Neural cell (in vitro differentiated cells): ENCODE measurements at regions not wholly inside any gene's neighbourhood (a gene's known extent, or its start where the extent isn't known, plus 50 kb on each side); places are given as distances from the start of the nearest gene placed in this dataset.

Experiments used
- H2AFZ ChIP-seq: fragments of 200-600, 300-800 bp; sonication (generic), shearing (Covaris generic); 2 replicates; pipeline ENCODE4 v1.6.0; 2014; ENCODE audit warnings: low read depth, mild to moderate bottlenecking, antibody characterized with exemption, low read length, moderate library complexity
- H3F3A ChIP-seq: fragments of 200-600 bp; shearing (Covaris generic); 2 replicates; pipeline ENCODE4 v1.6.1; 2016; ENCODE audit warnings: mild to moderate bottlenecking, moderate library complexity, mixed read lengths, antibody characterized with exemption, low read length; ENCODE audit not compliant: insufficient read depth, poor library complexity, severe bottlenecking
- H3K27ac ChIP-seq: fragments of 200-600, 300-800 bp; sonication (generic), shearing (Covaris generic); 2 replicates; pipeline ENCODE4 v1.5.1; 2014; ENCODE audit warnings: mild to moderate bottlenecking, low read length, moderate library complexity
- H3K27me3 ChIP-seq: fragments of 300-800, 200-600 bp; sonication (generic), shearing (Covaris generic); 2 replicates; pipeline ENCODE4 v1.6.0; 2014; ENCODE audit warnings: mild to moderate bottlenecking, low read depth, low read length, moderate library complexity; ENCODE audit not compliant: insufficient read depth
- H3K36me3 ChIP-seq: fragments of 300-800, 200-600 bp; sonication (generic), shearing (Covaris generic); 2 replicates; pipeline ENCODE4 v1.5.1; 2014; ENCODE audit warnings: mild to moderate bottlenecking, antibody characterized with exemption, low read length, moderate library complexity; ENCODE audit not compliant: insufficient read depth
- H3K4me2 ChIP-seq: fragments of 300-800, 200-600 bp; sonication (generic), shearing (Covaris generic); 2 replicates; pipeline ENCODE4 v1.6.0; 2014; ENCODE audit warnings: mild to moderate bottlenecking, low read length
- H3K4me3 ChIP-seq: fragments of 300-800, 200-600 bp; sonication (generic), shearing (Covaris generic); 2 replicates; pipeline ENCODE4 v1.5.1; 2014; ENCODE audit warnings: mild to moderate bottlenecking, low read length, moderate library complexity
- H3K79me2 ChIP-seq: fragments of 200-600 bp; shearing (Covaris generic); replicated peaks from 2 replicates; pipeline ENCODE4 v1.6.0; 2014; ENCODE audit warnings: mild to moderate bottlenecking, low read length, moderate library complexity; ENCODE audit not compliant: insufficient read depth
- H3K9ac ChIP-seq: fragments of 300-800, 200-600 bp; sonication (generic), shearing (Covaris generic); 2 replicates; pipeline ENCODE4 v1.6.1; 2016; ENCODE audit warnings: mild to moderate bottlenecking, low read length, mixed read lengths
- H3K9me2 ChIP-seq: fragments of 200-600 bp; shearing (Covaris generic); 2 replicates; pipeline ENCODE4 v1.6.1; 2016; ENCODE audit warnings: mild to moderate bottlenecking, low read length, mixed read lengths; ENCODE audit not compliant: insufficient read depth
- H3K9me3 ChIP-seq: fragments of 200-600, 300-800 bp; sonication (generic), shearing (Covaris generic); 2 replicates; pipeline ENCODE4 v1.6.1; 2016; ENCODE audit warnings: mild to moderate bottlenecking, mixed run types, low read length, moderate library complexity, mixed read lengths
- H4K20me1 ChIP-seq: fragments of 200-600 bp; shearing (Covaris generic); 2 replicates; pipeline ENCODE4 v1.6.1; 2016; ENCODE audit warnings: mild to moderate bottlenecking, mixed run types; ENCODE audit not compliant: insufficient read depth
- CTCF ChIP-seq: fragments of 450-650 bp; IDR thresholded peaks from 2 replicates; pipeline ENCODE4 v1.5.1; 2014; ENCODE audit warnings: antibody characterized with exemption, mild to moderate bottlenecking, moderate library complexity; ENCODE audit not compliant: poor library complexity, severe bottlenecking
- EP300 ChIP-seq: fragments of 450-650 bp; conservative IDR thresholded peaks from 2 replicates; pipeline ENCODE4 v1.6.1; 2014; ENCODE audit warnings: antibody characterized with exemption, mild to moderate bottlenecking, moderate library complexity; ENCODE audit not compliant: poor library complexity, severe bottlenecking
- EZH2 ChIP-seq: fragments of 200-600, 300-800 bp; shearing (Covaris generic), sonication (generic); IDR thresholded peaks from 2 replicates; pipeline ENCODE4 v1.6.1; 2014; ENCODE audit warnings: antibody characterized with exemption, low read length, borderline replicate concordance, mild to moderate bottlenecking; ENCODE audit not compliant: insufficient read depth, poor library complexity, severe bottlenecking
- MXI1 ChIP-seq: fragments of 450-650 bp; conservative IDR thresholded peaks from 2 replicates; pipeline ENCODE4 v1.6.1; 2014; ENCODE audit warnings: antibody characterized with exemption, mild to moderate bottlenecking; ENCODE audit not compliant: poor library complexity, severe bottlenecking
- POLR2AphosphoS5 ChIP-seq: IDR thresholded peaks from 2 replicates; pipeline ENCODE4 v1.6.1; 2012
- RAD21 ChIP-seq: fragments of 450-650 bp; conservative IDR thresholded peaks from 2 replicates; pipeline ENCODE4 v1.6.1; 2014; ENCODE audit warnings: antibody characterized with exemption, mild to moderate bottlenecking, moderate library complexity
- REST ChIP-seq: IDR thresholded peaks from 2 replicates; pipeline ENCODE4 v1.6.1; 2012; ENCODE audit warnings: borderline replicate concordance
- SMC3 ChIP-seq: fragments of 450-650 bp; conservative IDR thresholded peaks from 2 replicates; pipeline ENCODE4 v1.6.1; 2014; ENCODE audit warnings: antibody characterized with exemption, mild to moderate bottlenecking, moderate library complexity; ENCODE audit not compliant: poor library complexity
- TAF1 ChIP-seq: IDR thresholded peaks from 2 replicates; pipeline ENCODE4 v1.6.1; 2012; ENCODE audit warnings: low read depth

- Histone ChIP-seq H3K27ac (no peak overlapping the region), H3K9me3 (no peaks in the 10 kb centered on the region), H3K79me2 (no peaks in the 10 kb centered on the region), H2AFZ (no peak overlapping the region), H3K4me2 (no peak overlapping the region), H3F3A (no peaks in the 10 kb centered on the region), H3K4me3 (no peak overlapping the region), H3K9ac (no peak overlapping the region), H3K36me3 (no peaks in the 10 kb centered on the region), H4K20me1 (no peaks in the 10 kb centered on the region), H3K27me3 (no peaks in the 10 kb centered on the region), H3K9me2 (no peaks in the 10 kb centered on the region)
- TF ChIP-seq EP300 (no peak), RAD21 (no peak), REST (no peak), CTCF (no peak)
Measured at GRCh38 chr20:12894089-12894488, 114.7 kb upstream of the SPTLC3 start.

GRCh38 chr20:12896180-12896579 is 112.6 kb upstream of the SPTLC3 start:
- no peak overlapping the region for H3K9ac ChIP-seq
- no peaks in the 10 kb centered on the region for H4K20me1 ChIP-seq
- no peaks in the 10 kb centered on the region for H3K9me3 ChIP-seq
- no peak overlapping the region for H3K4me2 ChIP-seq
- no peak overlapping the region for H3K27ac ChIP-seq
- no peaks in the 10 kb centered on the region for H3K9me2 ChIP-seq
- no peaks in the 10 kb centered on the region for H3K36me3 ChIP-seq
- no peaks in the 10 kb centered on the region for H3F3A ChIP-seq
- H2AFZ ChIP-seq = no peak overlapping the region
- no peaks in the 10 kb centered on the region for H3K79me2 ChIP-seq
- H3K27me3 ChIP-seq = no peaks in the 10 kb centered on the region
- no peak overlapping the region for H3K4me3 ChIP-seq
- no peak for TF ChIP-seq POLR2AphosphoS5
- no peak for TF ChIP-seq SMC3
- TF ChIP-seq RAD21 = no peak
- no peak for TF ChIP-seq TAF1
- TF ChIP-seq CTCF = no peak
- no peak for TF ChIP-seq REST
- TF ChIP-seq EP300 = no peak
- TF ChIP-seq EZH2 = no peak
- TF ChIP-seq MXI1 = no peak
